GM23248 (cell line): ENCODE measurements at regions not wholly inside any gene's neighbourhood (a gene's known extent, or its start where the extent isn't known, plus 50 kb on each side); places are given as distances from the start of the nearest gene placed in this dataset.

Experiments
- EZH2 ChIP-seq: fragments of 200-600 bp; sonication (generic); IDR thresholded peaks from 2 replicates; pipeline ENCODE4 v1.6.1; 2018; ENCODE audit warnings: antibody characterized with exemption, mild to moderate bottlenecking; ENCODE audit not compliant: insufficient read depth, poor library complexity, severe bottlenecking
- EZH2phosphoT487 ChIP-seq: fragments of 200-600 bp; sonication (generic); IDR thresholded peaks from 2 replicates; pipeline ENCODE4 v1.6.1; 2018; ENCODE audit warnings: antibody characterized with exemption, moderate library complexity, mild to moderate bottlenecking, low read depth; ENCODE audit not compliant: insufficient read depth

DNA sequence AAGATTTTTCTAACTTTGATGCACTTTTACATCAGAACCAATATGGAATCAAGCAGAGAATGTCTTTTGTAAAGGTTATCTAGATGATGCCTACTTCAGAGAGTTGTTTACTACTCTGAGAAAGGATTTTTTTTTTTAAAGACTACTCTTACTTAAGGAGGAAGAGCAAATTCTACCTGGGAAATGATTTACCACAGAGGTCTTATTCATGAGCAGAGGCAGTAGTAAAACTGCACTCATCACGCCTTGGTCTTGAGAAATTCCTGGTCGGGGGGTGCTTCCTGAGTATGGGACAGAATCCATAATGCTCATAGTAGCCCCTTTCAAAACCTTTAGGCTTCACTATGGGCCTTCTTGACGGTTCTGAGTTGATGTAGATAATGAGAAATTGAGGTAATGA lies 241.8 kb upstream of the PREP start:
- no peak for TF ChIP-seq EZH2
- no peak for TF ChIP-seq EZH2phosphoT487
